ENCODE measurements at regions not wholly inside any gene's neighbourhood (a gene's known extent, or its start where the extent isn't known, plus 50 kb on each side); places are given as distances from the start of the nearest gene placed in this dataset.

DNA sequence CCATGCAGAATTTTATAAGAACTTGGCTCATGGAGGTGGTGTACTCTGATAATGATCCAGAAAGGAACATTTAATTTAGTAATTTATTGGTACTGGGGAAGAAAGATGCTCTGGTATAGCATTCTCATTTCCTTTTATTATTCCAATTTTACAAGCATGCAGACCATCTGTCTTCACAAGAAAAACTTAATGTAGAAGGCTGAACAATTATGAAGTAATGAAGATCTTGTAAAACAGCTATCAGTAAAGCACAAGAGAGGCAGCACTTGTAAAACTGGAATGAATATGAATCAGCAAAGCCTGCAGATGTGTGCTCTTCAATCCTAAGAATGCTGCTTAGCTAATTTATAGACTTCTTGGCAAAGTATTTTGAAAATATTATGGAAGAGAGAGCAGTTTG lies 300.0 kb downstream of the YTHDC2 start:
- no peak for DNase-seq (ENCODE audit: low read depth)
- TF ChIP-seq, protein P1, sequence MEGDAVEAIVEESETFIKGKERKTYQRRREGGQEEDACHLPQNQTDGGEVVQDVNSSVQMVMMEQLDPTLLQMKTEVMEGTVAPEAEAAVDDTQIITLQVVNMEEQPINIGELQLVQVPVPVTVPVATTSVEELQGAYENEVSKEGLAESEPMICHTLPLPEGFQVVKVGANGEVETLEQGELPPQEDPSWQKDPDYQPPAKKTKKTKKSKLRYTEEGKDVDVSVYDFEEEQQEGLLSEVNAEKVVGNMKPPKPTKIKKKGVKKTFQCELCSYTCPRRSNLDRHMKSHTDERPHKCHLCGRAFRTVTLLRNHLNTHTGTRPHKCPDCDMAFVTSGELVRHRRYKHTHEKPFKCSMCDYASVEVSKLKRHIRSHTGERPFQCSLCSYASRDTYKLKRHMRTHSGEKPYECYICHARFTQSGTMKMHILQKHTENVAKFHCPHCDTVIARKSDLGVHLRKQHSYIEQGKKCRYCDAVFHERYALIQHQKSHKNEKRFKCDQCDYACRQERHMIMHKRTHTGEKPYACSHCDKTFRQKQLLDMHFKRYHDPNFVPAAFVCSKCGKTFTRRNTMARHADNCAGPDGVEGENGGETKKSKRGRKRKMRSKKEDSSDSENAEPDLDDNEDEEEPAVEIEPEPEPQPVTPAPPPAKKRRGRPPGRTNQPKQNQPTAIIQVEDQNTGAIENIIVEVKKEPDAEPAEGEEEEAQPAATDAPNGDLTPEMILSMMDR (IDR thresholded peaks at IDR 0.05; ENCODE audit: insufficient read depth, low read depth, low read length), result no peak
- no peak overlapping the region for H3K4me3 ChIP-seq (ENCODE audit: low read depth, low read length)

DNA sequence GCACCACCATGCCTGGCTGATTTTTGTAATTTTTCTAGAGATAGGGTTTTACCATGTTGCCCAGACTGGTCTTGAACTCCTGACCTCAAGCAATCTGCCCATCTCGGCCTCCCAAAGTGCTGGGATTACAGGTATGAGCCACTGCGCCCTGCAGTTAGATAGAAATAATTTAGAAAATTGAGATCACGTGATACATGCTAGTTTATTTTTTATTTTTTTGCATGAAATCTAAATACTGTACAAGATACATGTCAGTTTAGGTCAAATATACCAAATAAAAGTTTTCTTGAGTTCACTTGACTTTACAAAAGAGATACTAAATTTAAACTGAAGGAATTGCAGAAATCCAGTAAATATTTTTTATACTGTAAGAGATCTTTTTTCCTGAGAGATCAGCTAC lies 304.2 kb downstream of the YTHDC2 start:
- DNase-seq (ENCODE audit: low read depth), result no peak
- H3K4me3 ChIP-seq (ENCODE audit: low read depth, low read length), result no peak overlapping the region
- TF ChIP-seq, protein P1 (IDR thresholded peaks at IDR 0.05; ENCODE audit: insufficient read depth, low read depth, low read length), result no peak

DNA sequence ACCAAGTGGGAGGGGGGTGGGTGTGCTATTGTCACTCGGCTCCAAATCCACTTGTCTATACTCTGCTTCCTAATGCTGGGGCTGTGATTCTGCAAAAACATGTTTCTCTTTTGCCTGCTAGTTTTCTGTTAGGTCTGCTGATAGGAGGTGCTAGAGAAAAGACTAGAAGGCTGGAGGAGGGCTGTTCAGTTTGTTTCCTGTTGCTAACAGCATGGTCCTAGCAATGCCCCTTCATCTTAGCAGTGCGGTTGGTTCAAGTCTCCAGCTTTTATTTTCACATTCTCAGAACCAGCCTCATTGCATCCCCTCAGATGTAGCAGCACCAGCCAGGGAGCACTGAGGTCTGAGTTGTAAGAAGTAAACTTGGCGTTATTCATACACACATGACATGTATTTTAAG lies 310.2 kb downstream of the YTHDC2 start:
- TF ChIP-seq, protein P1 (IDR thresholded peaks at IDR 0.05; ENCODE audit: insufficient read depth, low read depth, low read length), result no peak
- no peak for DNase-seq (ENCODE audit: low read depth)
- no peak overlapping the region for H3K4me3 ChIP-seq (ENCODE audit: low read depth, low read length)

DNA sequence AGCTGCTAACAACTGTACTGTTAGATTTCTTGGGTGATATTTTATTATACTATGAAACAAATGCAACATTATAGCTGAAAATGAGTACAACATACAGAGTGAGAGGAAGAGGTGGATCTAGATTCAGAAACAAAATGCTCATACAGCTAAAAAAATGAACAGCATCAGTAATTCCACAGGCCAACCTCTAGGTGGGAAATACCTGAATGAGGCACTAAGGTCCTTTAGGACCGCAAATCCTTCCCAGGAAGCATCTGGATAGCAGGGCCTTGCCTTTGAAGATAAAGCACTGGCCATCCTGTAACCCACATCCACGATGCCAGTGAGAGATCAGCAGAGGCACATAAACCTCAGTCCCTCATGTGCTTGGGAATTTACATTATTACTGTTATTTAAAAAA lies 310.8 kb downstream of the YTHDC2 start:
- H3K4me3 ChIP-seq (ENCODE audit: low read depth, low read length), result no peak overlapping the region
- DNase-seq (ENCODE audit: low read depth), result no peak
- TF ChIP-seq, protein P1 (IDR thresholded peaks at IDR 0.05; ENCODE audit: insufficient read depth, low read depth, low read length), result no peak

DNA sequence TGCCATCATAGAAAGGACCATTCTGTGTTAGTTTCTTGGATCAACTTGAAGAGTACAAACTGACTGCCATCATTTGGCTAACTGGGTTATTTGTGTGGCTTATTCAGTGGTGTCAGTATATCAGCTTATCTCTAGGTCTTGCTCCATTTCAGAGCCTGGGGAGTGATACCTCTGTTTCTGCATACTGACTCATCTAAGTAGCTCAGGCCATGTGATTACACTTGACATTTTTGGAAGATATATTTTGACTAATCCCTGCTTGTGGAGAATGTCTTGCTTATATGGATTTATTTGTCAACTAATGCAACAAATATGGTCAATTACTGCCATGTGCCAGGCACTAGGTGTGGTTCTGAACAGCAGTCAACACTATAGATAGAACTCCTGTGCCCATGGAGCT lies 311.7 kb downstream of the YTHDC2 start:
- no peak for DNase-seq (ENCODE audit: low read depth)
- TF ChIP-seq, protein P1 (IDR thresholded peaks at IDR 0.05; ENCODE audit: insufficient read depth, low read depth, low read length), result no peak
- no peak overlapping the region for H3K4me3 ChIP-seq (ENCODE audit: low read depth, low read length)

DNA sequence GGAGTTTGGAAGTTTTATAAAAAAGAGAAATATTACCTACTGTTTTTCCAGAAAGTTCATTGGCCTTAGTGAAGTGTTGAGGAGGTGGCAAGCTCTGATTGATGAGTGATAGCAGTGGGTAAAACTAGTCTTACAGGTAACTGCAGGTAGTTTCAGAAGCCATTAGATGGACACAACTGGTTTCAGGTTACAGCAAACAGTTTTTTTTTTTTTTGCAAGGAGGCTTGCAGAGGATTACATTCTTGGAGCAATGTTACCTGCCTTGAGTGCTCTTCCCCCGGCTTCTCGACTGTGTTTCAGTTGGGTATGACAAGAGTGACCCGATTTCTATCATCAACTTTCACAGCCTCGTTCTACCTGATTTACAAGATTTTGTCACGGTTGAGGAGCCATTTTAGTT lies 333.4 kb downstream of the YTHDC2 start:
- TF ChIP-seq, protein P1 (IDR thresholded peaks at IDR 0.05; ENCODE audit: insufficient read depth, low read depth, low read length), result no peak

DNA sequence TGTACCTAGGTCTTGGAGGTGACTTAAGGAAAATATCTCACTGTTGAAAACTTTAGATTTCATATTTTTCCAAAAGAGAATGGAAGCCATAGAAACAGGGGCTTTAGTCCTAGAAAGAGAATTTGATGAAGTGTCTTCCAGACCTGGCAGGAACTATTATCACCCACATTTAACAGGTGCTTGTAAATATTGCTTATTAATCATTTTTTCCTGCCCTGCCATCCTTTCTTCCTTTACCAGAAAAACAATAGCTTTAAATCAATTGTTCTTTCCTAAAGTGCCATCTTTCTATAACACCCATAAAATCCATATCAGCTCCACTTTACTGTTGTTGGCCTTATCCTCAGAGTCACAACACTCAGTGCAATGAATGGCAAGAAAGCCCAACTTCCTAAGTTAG lies 350.9 kb downstream of the YTHDC2 start:
- no peak overlapping the region for H3K4me3 ChIP-seq (ENCODE audit: low read depth, low read length)
- DNase-seq (ENCODE audit: low read depth), result no peak
- TF ChIP-seq, protein P1 (IDR thresholded peaks at IDR 0.05; ENCODE audit: insufficient read depth, low read depth, low read length), result no peak

More for the DNA sequence above, 333.4 kb downstream of the YTHDC2 start:
- DNase-seq (ENCODE audit: low read depth), result no peak
- no peak overlapping the region for H3K4me3 ChIP-seq (ENCODE audit: low read depth, low read length)
